ENCODE measurements at regions not wholly inside any gene's neighbourhood (a gene's known extent, or its start where the extent isn't known, plus 50 kb on each side); places are given as distances from the start of the nearest gene placed in this dataset.
A peak's percentile ranks its signal among the peaks of the same experiment; 100 is the strongest.

- TF ChIP-seq CTCF (IDR thresholded peaks at IDR 0.05 in 4 of 5, conservative IDR thresholded peaks at IDR 0.05 in 1 of 5), result no peak
- Histone ChIP-seq H3K4me1 (peaks cover 0 to 4% of the 10 kb centered on the region in 2 donors), H3K4me3 (no peak overlapping the region), H3K27me3 (no peaks in the 10 kb centered on the region), H3K9me3 (no peaks in the 10 kb centered on the region), H3K36me3 (no peaks in the 10 kb centered on the region), H3K27ac (no peak overlapping the region)
- ATAC-seq, result no peak
- in situ Hi-C loops (cut with MboI; ENCODE audit: low sequenced_read_pairs in 4 of 4) (no loop called here), intact Hi-C loops (cut with DNase I; ENCODE audit: low total_unique reads) (no loop called here)
- no peak for DNase-seq
These were observed 175.1 kb upstream of the CTNNB1 start for GRCh38 chr3:41024031-41024836.

GRCh38 chr3:41026394-41027177 is 172.7 kb upstream of the CTNNB1 start:
- in situ Hi-C loops (cut with MboI; ENCODE audit: low sequenced_read_pairs in 4 of 4), result no loop called here
- peak; percentile 17 to 48 for DNase-seq
- no peak overlapping the region for H3K27ac ChIP-seq
- H3K4me3 ChIP-seq, result no peak overlapping the region
- peaks cover 0 to 4% of the 10 kb centered on the region in 2 donors for H3K4me1 ChIP-seq
- TF ChIP-seq POLR2A (IDR thresholded peaks at IDR 0.05) (no peak), CTCF (IDR thresholded peaks at IDR 0.05 in 4 of 5, conservative IDR thresholded peaks at IDR 0.05 in 1 of 5) (no peak)
- H3K27me3 ChIP-seq, result no peaks in the 10 kb centered on the region
- no peaks in the 10 kb centered on the region for H3K9me3 ChIP-seq
- peak; percentile 54 to 66 for ATAC-seq
- intact Hi-C loops (cut with DNase I; ENCODE audit: low total_unique reads), result no loop called here
- no peaks in the 10 kb centered on the region for H3K36me3 ChIP-seq

- intact Hi-C loops (cut with DNase I; ENCODE audit: low total_unique reads), result no loop called here
These were observed 169.9 kb upstream of the CTNNB1 start for GRCh38 chr3:41029356-41029755.

GRCh38 chr3:41030220-41030619 is 169.1 kb upstream of the CTNNB1 start:
- H3K36me3 ChIP-seq, result no peaks in the 10 kb centered on the region
- no peak overlapping the region for H3K4me3 ChIP-seq
- intact Hi-C loops (cut with DNase I; ENCODE audit: low total_unique reads) (no loop called here), in situ Hi-C loops (cut with MboI; ENCODE audit: low sequenced_read_pairs in 4 of 4) (no loop called here)
- no peak overlapping the region for H3K27ac ChIP-seq
- ATAC-seq (no peak), DNase-seq (no peak)
- TF ChIP-seq POLR2A (IDR thresholded peaks at IDR 0.05) (no peak), CTCF (IDR thresholded peaks at IDR 0.05 in 4 of 5, conservative IDR thresholded peaks at IDR 0.05 in 1 of 5) (no peak)
- H3K4me1 ChIP-seq, result peaks cover 0 to 4% of the 10 kb centered on the region in 2 donors
- no peaks in the 10 kb centered on the region for H3K9me3 ChIP-seq
- H3K27me3 ChIP-seq, result no peaks in the 10 kb centered on the region

More at GRCh38 chr3:41029356-41029755, 169.9 kb upstream of the CTNNB1 start:
- Histone ChIP-seq H3K4me1 (peaks cover 0 to 4% of the 10 kb centered on the region in 2 donors), H3K4me3 (no peak overlapping the region), H3K27me3 (no peaks in the 10 kb centered on the region), H3K9me3 (no peaks in the 10 kb centered on the region), H3K36me3 (no peaks in the 10 kb centered on the region), H3K27ac (no peak overlapping the region)
- DNase-seq (no peak), ATAC-seq (no peak)
- TF ChIP-seq CTCF (IDR thresholded peaks at IDR 0.05 in 4 of 5, conservative IDR thresholded peaks at IDR 0.05 in 1 of 5) (no peak), POLR2A (IDR thresholded peaks at IDR 0.05) (no peak)
- in situ Hi-C loops (cut with MboI; ENCODE audit: low sequenced_read_pairs in 4 of 4), result no loop called here
